ENCODE measurements at regions not wholly inside any gene's neighbourhood (a gene's known extent, or its start where the extent isn't known, plus 50 kb on each side); places are given as distances from the start of the nearest gene placed in this dataset.
"Not testable (repeated sequence)": the region's sequence is repeated elsewhere in the genome, so short reads cannot be mapped to it uniquely, and the experiment has no call there.

GRCh38 chr2:7693246-7694075 lies 776.2 kb downstream of the RNF144A start:
- no peak for DNase-seq

- DNase-seq = no peak
Observed at GRCh38 chr2:7694076-7694985, 777.1 kb downstream of the RNF144A start.

- DNase-seq = not testable (repeated sequence)
Observed at GRCh38 chr2:7696556-7696955, 779.3 kb downstream of the RNF144A start.

GRCh38 chr2:7697052-7697451 lies 779.8 kb downstream of the RNF144A start:
- no peak for DNase-seq

GRCh38 chr2:7701791-7702190 lies 784.6 kb downstream of the RNF144A start:
- DNase-seq = no peak

- DNase-seq = no peak
Observed at GRCh38 chr2:7703048-7703447, 785.8 kb downstream of the RNF144A start.

GRCh38 chr2:7703543-7704144 lies 786.4 kb downstream of the RNF144A start:
- peak; percentile 63 for DNase-seq

GRCh38 chr2:7704296-7704865 lies 787.2 kb downstream of the RNF144A start:
- DNase-seq = no peak

- no peak for DNase-seq
Observed at GRCh38 chr2:7706791-7707190, 789.6 kb downstream of the RNF144A start.

- DNase-seq = no peak
Observed at GRCh38 chr2:7707723-7708122, 790.5 kb downstream of the RNF144A start.

- DNase-seq = no peak
Observed at GRCh38 chr2:7709907-7710306, 792.7 kb downstream of the RNF144A start.

- no peak for DNase-seq
Observed at GRCh38 chr2:7711167-7711566, 794.0 kb downstream of the RNF144A start.

- no peak for DNase-seq
Observed at GRCh38 chr2:7719876-7720275, 802.7 kb downstream of the RNF144A start.

- no peak for DNase-seq
Observed at GRCh38 chr2:7721413-7721995, 804.3 kb downstream of the RNF144A start.

GRCh38 chr2:7722212-7722910 lies 805.1 kb downstream of the RNF144A start:
- no peak for DNase-seq

GRCh38 chr2:7724336-7724735 lies 807.1 kb downstream of the RNF144A start:
- DNase-seq = no peak

GRCh38 chr2:7725171-7725849 lies 808.1 kb downstream of the RNF144A start:
- no peak for DNase-seq

GRCh38 chr2:7725850-7726242 lies 808.6 kb downstream of the RNF144A start:
- no peak for DNase-seq

GRCh38 chr2:7726989-7727388 lies 809.8 kb downstream of the RNF144A start:
- DNase-seq = no peak

GRCh38 chr2:7728388-7728787 lies 811.2 kb downstream of the RNF144A start:
- no peak for DNase-seq

GRCh38 chr2:7730449-7730848 lies 813.2 kb downstream of the RNF144A start:
- no peak for DNase-seq

Data from NCI-H345 (cell line).